Mesendoderm (in vitro differentiated cells): ENCODE measurements at regions not wholly inside any gene's neighbourhood (a gene's known extent, or its start where the extent isn't known, plus 50 kb on each side); places are given as distances from the start of the nearest gene placed in this dataset.

Experiments used
- DNase-seq: peaks from one replicate; pipeline ENCODE4 v3.0.0; 2013
- H2AK5ac ChIP-seq: 2 replicates; pipeline ENCODE4 v1.6.1; 2013; ENCODE audit warnings: low read length, inconsistent platforms
- H2BK120ac ChIP-seq: 2 replicates; pipeline ENCODE4 v1.6.1; 2013; ENCODE audit warnings: low read depth, mild to moderate bottlenecking, low read length, moderate library complexity, mixed read lengths
- H2BK15ac ChIP-seq: replicated peaks from 2 replicates; pipeline ENCODE4 v1.6.1; 2013; ENCODE audit warnings: low read depth, mild to moderate bottlenecking, moderate library complexity
- H2BK5ac ChIP-seq: 2 replicates; pipeline ENCODE4 v1.6.1; 2013; ENCODE audit warnings: low read length, inconsistent platforms
- H3K18ac ChIP-seq: 2 replicates; pipeline ENCODE4 v1.6.1; 2013; ENCODE audit warnings: mild to moderate bottlenecking, low read length, mixed read lengths
- H3K23ac ChIP-seq: one replicate; pipeline ENCODE4 v1.6.1; 2013; ENCODE audit warnings: low read length
- H3K27ac ChIP-seq: 2 replicates; pipeline ENCODE4 v1.5.1; 2013; ENCODE audit warnings: low read depth, mild to moderate bottlenecking, inconsistent platforms, low read length, moderate library complexity
- H3K27me3 ChIP-seq: 2 replicates; pipeline ENCODE4 v1.6.1; 2013; ENCODE audit warnings: low read length, control low read depth, mild to moderate bottlenecking, inconsistent platforms; ENCODE audit not compliant: insufficient read depth, poor library complexity
- H3K36me3 ChIP-seq: 2 replicates; pipeline ENCODE4 v1.6.1; 2013; ENCODE audit warnings: low read length, inconsistent platforms; ENCODE audit not compliant: control insufficient read depth, insufficient read depth
- H3K4ac ChIP-seq: one replicate; pipeline ENCODE4 v1.6.1; 2013; ENCODE audit warnings: low read depth, mild to moderate bottlenecking, low read length, moderate library complexity
- H3K4me1 ChIP-seq: 2 replicates; pipeline ENCODE4 v1.6.1; 2013; ENCODE audit warnings: low read depth, low read length, inconsistent platforms; ENCODE audit not compliant: control insufficient read depth
- H3K4me2 ChIP-seq: 2 replicates; pipeline ENCODE4 v1.6.1; 2013; ENCODE audit warnings: low read length
- H3K4me3 ChIP-seq: 2 replicates; pipeline ENCODE4 v1.5.1; 2013; ENCODE audit warnings: mild to moderate bottlenecking, low read length
- H3K56ac ChIP-seq: one replicate; pipeline ENCODE4 v1.6.1; 2013; ENCODE audit warnings: low read length
- H3K79me1 ChIP-seq: 2 replicates; pipeline ENCODE4 v1.6.1; 2013; ENCODE audit warnings: low read length, inconsistent platforms
- H3K79me2 ChIP-seq: 2 replicates; pipeline ENCODE4 v1.6.1; 2013; ENCODE audit warnings: mild to moderate bottlenecking, low read length; ENCODE audit not compliant: control insufficient read depth, insufficient read depth
- H3K9ac ChIP-seq: 2 replicates; pipeline ENCODE4 v1.6.1; 2013; ENCODE audit warnings: low read length, inconsistent platforms
- H4K5ac ChIP-seq: one replicate; pipeline ENCODE4 v1.6.1; 2013; ENCODE audit warnings: low read length
- H4K8ac ChIP-seq: one replicate; pipeline ENCODE4 v1.6.1; 2013; ENCODE audit warnings: low read depth, mild to moderate bottlenecking, control low read depth, low read length, moderate library complexity
- WGBS: extraction: QIAGEN DNeasy Blood & Tissue Kit; methylation state at CpG from one replicate; pipeline ENCODE4 v1.1.7; 2013; ENCODE audit warnings: low lambda C conversion rate, missing lambda C conversion rate; ENCODE audit not compliant: insufficient coverage; ENCODE audit errors: extremely low coverage; 5-methylcytosine and 5-hydroxymethylcytosine counted together

DNA sequence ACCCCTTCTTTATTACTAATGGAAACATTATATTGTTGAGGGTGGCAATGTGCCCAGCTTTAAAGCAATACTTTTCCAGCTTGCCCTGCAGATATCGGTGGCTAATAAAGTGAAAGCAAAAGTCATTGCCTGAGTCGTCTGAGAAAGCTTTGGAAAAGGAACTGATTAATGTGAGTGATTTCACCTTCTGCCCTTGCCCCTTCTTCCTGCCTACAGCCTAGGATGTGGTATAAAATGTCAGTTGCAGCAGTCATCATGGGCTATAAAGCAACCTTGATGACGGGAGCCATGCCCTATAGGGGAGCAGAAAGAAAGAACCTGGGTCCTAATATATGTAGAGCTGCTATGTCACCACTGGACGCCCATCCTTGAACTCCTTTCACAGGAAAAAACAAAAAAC is 132.4 kb upstream of the USP9X start:
- DNase-seq, result no peak
- Histone ChIP-seq H3K4me3 (no peak overlapping the region), H3K79me1 (no peaks in the 10 kb centered on the region), H3K18ac (no peak overlapping the region), H4K5ac (no peak overlapping the region), H3K23ac (no peak overlapping the region), H3K4me2 (no peak overlapping the region), H3K9ac (no peak overlapping the region), H2AK5ac (no peak overlapping the region), H3K4me1 (no peaks in the 10 kb centered on the region), H3K4ac (no peak overlapping the region), H3K27ac (no peak overlapping the region), H2BK15ac (no peak overlapping the region), H2BK5ac (no peak overlapping the region), H3K56ac (no peak overlapping the region), H4K8ac (no peak overlapping the region), H3K79me2 (no peaks in the 10 kb centered on the region), H3K27me3 (no peaks in the 10 kb centered on the region), H2BK120ac (no peak overlapping the region), H3K36me3 (no peaks in the 10 kb centered on the region)
- no CpG with 5 or more reads among the region's 4 CpGs for WGBS

DNA sequence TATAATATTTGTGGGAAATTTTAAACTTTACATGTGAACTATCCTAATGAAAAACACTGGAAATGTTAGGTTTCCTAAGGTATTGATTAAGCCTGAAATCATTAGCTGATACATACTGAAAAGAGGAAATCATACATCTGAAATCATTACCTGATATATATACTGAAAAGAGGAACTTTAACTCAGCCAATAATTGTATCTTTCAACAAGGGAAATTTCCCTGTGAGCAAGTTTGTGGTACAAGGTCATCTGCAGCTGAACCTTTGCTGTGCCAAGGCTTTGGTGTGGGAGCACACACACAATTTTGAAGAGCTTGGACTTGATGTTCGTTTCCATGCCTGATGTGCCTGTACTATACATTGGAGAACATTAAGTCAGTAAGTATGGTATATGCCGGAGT is 131.9 kb upstream of the USP9X start:
- Histone ChIP-seq H2BK15ac (no peak overlapping the region), H4K8ac (no peak overlapping the region), H3K23ac (no peak overlapping the region), H3K27me3 (no peaks in the 10 kb centered on the region), H3K79me2 (no peaks in the 10 kb centered on the region), H3K18ac (no peak overlapping the region), H3K4me2 (no peak overlapping the region), H3K27ac (no peak overlapping the region), H3K4me3 (no peak overlapping the region), H2BK5ac (no peak overlapping the region), H4K5ac (no peak overlapping the region), H3K4ac (no peak overlapping the region), H3K9ac (no peak overlapping the region), H2AK5ac (no peak overlapping the region), H3K36me3 (no peaks in the 10 kb centered on the region), H2BK120ac (no peak overlapping the region), H3K79me1 (no peaks in the 10 kb centered on the region), H3K56ac (no peak overlapping the region), H3K4me1 (no peaks in the 10 kb centered on the region)
- WGBS, result no CpG with 5 or more reads among the region's 2 CpGs
- no peak for DNase-seq

- no peak for DNase-seq
- no peak overlapping the region for H2AK5ac ChIP-seq
- H3K18ac ChIP-seq, result no peak overlapping the region
- no peak overlapping the region for H4K5ac ChIP-seq
- no peak overlapping the region for H2BK15ac ChIP-seq
- H3K56ac ChIP-seq, result no peak overlapping the region
- no peak overlapping the region for H2BK120ac ChIP-seq
- no peaks in the 10 kb centered on the region for H3K4me1 ChIP-seq
- no peak overlapping the region for H3K9ac ChIP-seq
- H3K23ac ChIP-seq, result no peak overlapping the region
- no peak overlapping the region for H3K4me2 ChIP-seq
- H3K27ac ChIP-seq, result no peak overlapping the region
- no peak overlapping the region for H2BK5ac ChIP-seq
- no peaks in the 10 kb centered on the region for H3K79me2 ChIP-seq
- no peaks in the 10 kb centered on the region for H3K27me3 ChIP-seq
- H4K8ac ChIP-seq, result no peak overlapping the region
- no peak overlapping the region for H3K4ac ChIP-seq
- H3K79me1 ChIP-seq, result no peaks in the 10 kb centered on the region
- WGBS, result no CpG with 5 or more reads among the region's 4 CpGs
- no peaks in the 10 kb centered on the region for H3K36me3 ChIP-seq
- H3K4me3 ChIP-seq, result no peak overlapping the region
Observed at GRCh38 chrX:40960041-40960440, 125.2 kb upstream of the USP9X start.

DNA sequence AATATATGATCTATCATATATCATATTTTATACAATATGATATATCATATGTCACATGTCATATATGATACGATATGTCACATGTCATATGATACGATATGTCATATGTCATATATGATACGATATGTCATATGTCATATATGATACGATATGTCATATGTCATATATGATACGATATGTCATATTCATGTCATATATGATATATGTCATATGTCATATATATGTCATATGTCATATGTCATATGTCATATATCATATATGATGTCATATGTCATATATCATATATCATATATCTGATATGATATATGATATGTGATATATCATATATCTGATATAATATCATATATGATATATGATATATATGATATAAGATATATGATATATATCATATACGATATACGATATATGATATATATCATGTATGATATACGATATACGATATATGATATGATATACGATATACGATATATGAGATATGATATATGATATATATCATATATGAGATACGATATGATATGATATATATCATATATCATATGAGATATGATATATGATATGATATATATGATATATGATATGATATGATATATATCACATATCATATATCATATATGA is 122.3 kb upstream of the USP9X start:
- Histone ChIP-seq H2BK5ac (no peak overlapping the region), H2BK15ac (no peak overlapping the region), H3K4me3 (no peak overlapping the region), H3K27ac (no peak overlapping the region), H2BK120ac (no peak overlapping the region), H3K4me1 (no peaks in the 10 kb centered on the region), H3K36me3 (no peaks in the 10 kb centered on the region), H2AK5ac (no peak overlapping the region), H3K79me2 (no peaks in the 10 kb centered on the region), H3K23ac (no peak overlapping the region), H3K27me3 (no peaks in the 10 kb centered on the region), H3K4me2 (no peak overlapping the region), H4K8ac (no peak overlapping the region), H3K9ac (no peak overlapping the region), H3K4ac (no peak overlapping the region), H3K18ac (no peak overlapping the region), H3K79me1 (no peaks in the 10 kb centered on the region), H3K56ac (no peak overlapping the region), H4K5ac (no peak overlapping the region)
- WGBS, result 100% methylated on average over 7 of the region's 12 CpGs
- DNase-seq, result no peak

- Histone ChIP-seq H3K4me3 (no peak overlapping the region), H3K27me3 (no peaks in the 10 kb centered on the region)
- whole genome bisulfite sequencing, result no CpG with 5 or more reads among the region's 1 CpG
Observed at GRCh38 chrX:40964008-40964407, 121.2 kb upstream of the USP9X start.

More at GRCh38 chrX:40964008-40964407, 121.2 kb upstream of the USP9X start:
- Histone ChIP-seq H3K9ac (no peak overlapping the region), H3K4me2 (no peak overlapping the region), H3K4ac (no peak overlapping the region), H2BK15ac (no peak overlapping the region), H3K23ac (no peak overlapping the region), H3K56ac (no peak overlapping the region), H2BK5ac (no peak overlapping the region), H3K27ac (no peak overlapping the region), H3K79me1 (no peaks in the 10 kb centered on the region), H3K18ac (no peak overlapping the region), H2AK5ac (no peak overlapping the region), H3K36me3 (no peaks in the 10 kb centered on the region), H3K79me2 (no peaks in the 10 kb centered on the region), H4K8ac (no peak overlapping the region), H4K5ac (no peak overlapping the region), H2BK120ac (no peak overlapping the region), H3K4me1 (no peaks in the 10 kb centered on the region)
- DNase-seq, result no peak
